ENCODE measurements at regions not wholly inside any gene's neighbourhood (a gene's known extent, or its start where the extent isn't known, plus 50 kb on each side); places are given as distances from the start of the nearest gene placed in this dataset.

GRCh38 chr11:112693781-112694180 lies 267.4 kb upstream of the NCAM1 start:
- intact Hi-C loops (cut with DNase I; ENCODE audit: low total_unique reads), result no loop called here
- Histone ChIP-seq H3K9me3 (no peaks in the 10 kb centered on the region), H3K27me3 (no peaks in the 10 kb centered on the region), H3K4me3 (no peak overlapping the region), H3K36me3 (no peaks in the 10 kb centered on the region), H3K4me1 (no peaks in the 10 kb centered on the region), H3K27ac (no peak overlapping the region)
- TF ChIP-seq, protein P1, sequence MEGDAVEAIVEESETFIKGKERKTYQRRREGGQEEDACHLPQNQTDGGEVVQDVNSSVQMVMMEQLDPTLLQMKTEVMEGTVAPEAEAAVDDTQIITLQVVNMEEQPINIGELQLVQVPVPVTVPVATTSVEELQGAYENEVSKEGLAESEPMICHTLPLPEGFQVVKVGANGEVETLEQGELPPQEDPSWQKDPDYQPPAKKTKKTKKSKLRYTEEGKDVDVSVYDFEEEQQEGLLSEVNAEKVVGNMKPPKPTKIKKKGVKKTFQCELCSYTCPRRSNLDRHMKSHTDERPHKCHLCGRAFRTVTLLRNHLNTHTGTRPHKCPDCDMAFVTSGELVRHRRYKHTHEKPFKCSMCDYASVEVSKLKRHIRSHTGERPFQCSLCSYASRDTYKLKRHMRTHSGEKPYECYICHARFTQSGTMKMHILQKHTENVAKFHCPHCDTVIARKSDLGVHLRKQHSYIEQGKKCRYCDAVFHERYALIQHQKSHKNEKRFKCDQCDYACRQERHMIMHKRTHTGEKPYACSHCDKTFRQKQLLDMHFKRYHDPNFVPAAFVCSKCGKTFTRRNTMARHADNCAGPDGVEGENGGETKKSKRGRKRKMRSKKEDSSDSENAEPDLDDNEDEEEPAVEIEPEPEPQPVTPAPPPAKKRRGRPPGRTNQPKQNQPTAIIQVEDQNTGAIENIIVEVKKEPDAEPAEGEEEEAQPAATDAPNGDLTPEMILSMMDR (IDR thresholded peaks at IDR 0.05), result no peak
- TF ChIP-seq POLR2A (IDR thresholded peaks at IDR 0.05), result no peak
- DNase-seq, result no peak

DNA sequence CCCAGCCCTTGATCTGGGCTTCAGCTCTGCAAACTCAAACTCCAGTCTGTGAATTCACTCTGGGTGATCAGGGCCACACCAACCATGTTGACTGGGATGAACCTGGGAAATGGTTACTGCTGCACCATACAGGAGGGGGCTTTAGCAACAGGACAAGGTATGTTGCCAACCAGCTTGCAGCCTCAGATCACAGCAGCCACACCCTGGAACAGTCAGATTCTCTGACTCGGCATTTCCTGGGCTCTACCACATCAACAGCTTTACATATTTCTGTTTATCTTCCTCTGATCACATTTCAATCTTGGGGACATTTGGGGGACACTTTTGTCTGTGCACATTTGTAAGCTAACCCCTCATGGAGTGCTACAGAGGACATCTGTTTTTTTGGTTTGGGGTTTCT lies 267.0 kb upstream of the NCAM1 start:
- Histone ChIP-seq H3K27me3 (no peaks in the 10 kb centered on the region), H3K4me1 (no peaks in the 10 kb centered on the region), H3K36me3 (no peaks in the 10 kb centered on the region), H3K9me3 (no peaks in the 10 kb centered on the region), H3K4me3 (no peak overlapping the region), H3K27ac (no peak overlapping the region)
- no peak for DNase-seq
- TF ChIP-seq POLR2A (IDR thresholded peaks at IDR 0.05), result no peak
- TF ChIP-seq, protein P1 (IDR thresholded peaks at IDR 0.05), result no peak
- intact Hi-C loops (cut with DNase I; ENCODE audit: low total_unique reads), result no loop called here

DNA sequence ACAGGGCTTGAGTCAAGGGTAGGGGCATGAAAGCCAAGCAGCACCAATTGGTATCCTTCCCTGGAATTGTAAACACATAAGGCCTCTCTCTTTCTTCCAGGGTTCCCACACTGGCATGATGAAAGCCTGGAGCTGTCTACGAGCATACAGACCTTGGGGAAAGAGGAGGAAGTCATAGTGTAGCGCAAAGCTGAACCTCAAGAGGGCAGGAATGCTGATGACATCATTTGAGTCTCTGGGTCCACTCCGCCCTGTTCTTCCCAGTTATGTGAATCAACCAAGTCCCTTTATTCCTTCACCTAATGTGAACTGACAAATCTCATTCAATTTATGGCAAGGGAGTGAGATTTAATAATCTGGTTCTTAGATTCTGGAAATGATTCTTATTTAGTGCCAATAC lies 266.4 kb upstream of the NCAM1 start:
- no peak overlapping the region for H3K27ac ChIP-seq
- TF ChIP-seq POLR2A (IDR thresholded peaks at IDR 0.05), result no peak
- TF ChIP-seq, protein P1 (IDR thresholded peaks at IDR 0.05), result no peak
- H3K4me3 ChIP-seq, result no peak overlapping the region
- no peaks in the 10 kb centered on the region for H3K27me3 ChIP-seq
- no peak for DNase-seq
- H3K4me1 ChIP-seq, result no peaks in the 10 kb centered on the region
- no peaks in the 10 kb centered on the region for H3K36me3 ChIP-seq
- no peaks in the 10 kb centered on the region for H3K9me3 ChIP-seq
- intact Hi-C loops (cut with DNase I; ENCODE audit: low total_unique reads), result no loop called here

GRCh38 chr11:112697391-112698178 lies 263.6 kb upstream of the NCAM1 start:
- no peaks in the 10 kb centered on the region for H3K9me3 ChIP-seq
- no peak for TF ChIP-seq POLR2A (IDR thresholded peaks at IDR 0.05)
- TF ChIP-seq, protein P1 (IDR thresholded peaks at IDR 0.05), result no peak
- no peak for DNase-seq
- intact Hi-C loops (cut with DNase I; ENCODE audit: low total_unique reads), result no loop called here
- H3K4me1 ChIP-seq, result no peaks in the 10 kb centered on the region
- H3K27me3 ChIP-seq, result no peaks in the 10 kb centered on the region
- H3K4me3 ChIP-seq, result no peak overlapping the region
- no peaks in the 10 kb centered on the region for H3K36me3 ChIP-seq
- no peak overlapping the region for H3K27ac ChIP-seq

GRCh38 chr11:112705148-112705547 lies 256.1 kb upstream of the NCAM1 start:
- intact Hi-C loops (cut with DNase I; ENCODE audit: low total_unique reads), result no loop called here
- no peak for DNase-seq
- Histone ChIP-seq H3K27ac (no peak overlapping the region), H3K4me1 (no peaks in the 10 kb centered on the region), H3K9me3 (no peaks in the 10 kb centered on the region), H3K27me3 (no peaks in the 10 kb centered on the region), H3K36me3 (no peaks in the 10 kb centered on the region), H3K4me3 (no peak overlapping the region)
- TF ChIP-seq, protein P1 (IDR thresholded peaks at IDR 0.05), result no peak
- no peak for TF ChIP-seq POLR2A (IDR thresholded peaks at IDR 0.05)
